ENCODE measurements at regions not wholly inside any gene's neighbourhood (a gene's known extent, or its start where the extent isn't known, plus 50 kb on each side); places are given as distances from the start of the nearest gene placed in this dataset.

GRCh38 chr2:60116161-60116875 lies 437.1 kb downstream of the BCL11A start:
- no peak overlapping the region for H3K4me3 ChIP-seq (ENCODE audit: low read depth, low read length)
- TF ChIP-seq CTCF (IDR thresholded peaks at IDR 0.05; ENCODE audit: low read depth, low read length), result no peak

DNA sequence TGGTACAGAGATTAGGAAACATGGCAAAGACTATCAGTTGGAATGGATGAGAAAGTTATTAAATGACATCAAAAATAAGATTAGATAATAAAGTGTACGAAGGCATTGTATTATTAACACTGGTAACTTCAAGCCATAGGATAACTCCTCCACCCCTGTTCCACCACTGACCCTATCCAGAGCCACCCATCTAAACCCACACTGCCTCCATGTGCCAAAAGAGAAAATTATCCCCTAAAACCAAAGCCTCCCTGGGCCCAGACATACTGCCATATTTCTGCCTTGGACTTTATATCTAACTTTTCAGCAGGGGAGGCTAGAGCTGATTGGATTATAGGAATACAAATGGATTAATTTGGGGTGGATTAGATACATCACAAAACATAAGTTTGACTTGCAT lies 443.7 kb downstream of the BCL11A start:
- no peak for TF ChIP-seq CTCF (IDR thresholded peaks at IDR 0.05; ENCODE audit: low read depth, low read length)
- no peak overlapping the region for H3K4me3 ChIP-seq (ENCODE audit: low read depth, low read length)

DNA sequence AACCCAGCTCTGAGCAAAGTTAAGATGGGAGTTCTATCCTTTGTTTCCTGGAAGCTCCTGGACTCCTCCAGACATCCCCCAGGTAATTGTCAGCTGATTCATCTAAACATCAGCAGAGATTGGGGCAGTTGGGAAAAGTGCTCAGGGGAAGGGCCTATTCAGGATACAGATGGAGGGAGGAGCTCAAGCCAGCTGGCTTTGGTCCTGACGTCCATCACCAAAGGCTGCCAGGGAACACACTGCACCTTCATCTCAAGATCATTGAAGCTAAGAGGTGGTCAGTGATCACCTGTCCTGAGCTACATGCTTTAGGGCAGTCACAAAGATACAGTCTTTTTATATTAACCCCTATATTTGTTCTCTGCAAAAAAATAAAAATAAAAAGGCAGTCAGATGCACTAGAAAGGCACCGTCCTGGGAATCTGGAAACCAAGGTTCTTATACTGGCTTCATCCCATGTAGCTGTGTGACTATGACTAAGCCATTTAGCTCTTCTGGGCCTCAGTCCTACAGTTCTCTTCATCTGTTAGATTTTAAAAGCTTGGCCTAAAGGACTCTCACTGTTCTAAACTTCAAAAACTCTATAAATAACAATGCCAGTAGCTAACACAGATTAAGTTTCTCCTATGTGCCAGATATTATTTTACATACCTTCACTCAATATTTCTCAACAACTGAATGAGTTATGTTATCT lies 446.5 kb downstream of the BCL11A start:
- no peak overlapping the region for H3K4me3 ChIP-seq (ENCODE audit: low read depth, low read length)
- no peak for TF ChIP-seq CTCF (IDR thresholded peaks at IDR 0.05; ENCODE audit: low read depth, low read length)

- no peak overlapping the region for H3K4me3 ChIP-seq (ENCODE audit: low read depth, low read length)
- no peak for TF ChIP-seq CTCF (IDR thresholded peaks at IDR 0.05; ENCODE audit: low read depth, low read length)
These were observed 447.5 kb downstream of the BCL11A start for GRCh38 chr2:60105906-60106305.

DNA sequence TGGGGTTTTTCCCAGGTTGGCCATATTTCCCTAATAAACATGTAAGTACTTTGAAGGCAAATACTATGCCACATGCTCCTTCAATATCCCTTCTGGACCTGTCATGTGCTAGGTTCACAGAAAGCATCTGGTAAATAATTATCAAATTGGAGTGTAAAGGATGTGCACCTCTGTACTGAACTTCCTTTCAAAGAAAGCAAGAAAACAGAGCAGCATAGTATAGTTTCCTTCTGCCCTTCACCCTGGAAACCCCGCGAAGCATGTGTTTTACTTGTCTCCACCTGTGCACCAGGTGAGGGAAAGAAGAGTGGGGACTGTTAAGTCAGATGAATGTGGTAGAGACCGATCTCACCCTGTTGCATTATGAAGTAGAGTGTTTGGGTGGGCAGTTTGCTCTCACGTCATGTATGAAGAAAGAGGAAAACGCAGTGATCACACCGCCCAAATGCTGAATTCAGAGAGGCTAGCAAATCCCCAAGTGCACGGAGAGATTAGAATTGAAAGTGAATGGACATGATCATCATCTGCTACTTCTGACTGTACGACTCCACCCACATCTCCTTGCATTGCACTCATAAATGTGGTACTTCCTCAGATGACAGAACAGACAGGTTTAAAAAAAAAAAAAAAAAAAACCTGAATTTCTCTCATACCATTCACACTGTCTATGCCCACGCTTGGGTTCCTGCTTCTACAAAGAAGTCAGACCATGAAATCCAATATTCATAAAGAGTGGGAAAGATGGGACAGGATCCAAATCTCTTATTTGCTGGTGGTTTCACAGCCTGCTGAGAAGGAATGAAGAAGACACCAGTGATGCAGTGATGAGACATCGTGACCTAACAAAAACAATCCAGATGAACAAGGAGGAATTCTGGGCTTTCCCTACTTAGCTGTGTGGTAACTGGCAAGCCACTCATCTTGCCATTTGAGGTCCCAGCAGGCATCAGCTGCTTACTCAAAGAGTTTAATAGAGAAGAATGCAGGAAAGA lies 448.6 kb downstream of the BCL11A start:
- no peak overlapping the region for H3K4me3 ChIP-seq (ENCODE audit: low read depth, low read length)

DNA sequence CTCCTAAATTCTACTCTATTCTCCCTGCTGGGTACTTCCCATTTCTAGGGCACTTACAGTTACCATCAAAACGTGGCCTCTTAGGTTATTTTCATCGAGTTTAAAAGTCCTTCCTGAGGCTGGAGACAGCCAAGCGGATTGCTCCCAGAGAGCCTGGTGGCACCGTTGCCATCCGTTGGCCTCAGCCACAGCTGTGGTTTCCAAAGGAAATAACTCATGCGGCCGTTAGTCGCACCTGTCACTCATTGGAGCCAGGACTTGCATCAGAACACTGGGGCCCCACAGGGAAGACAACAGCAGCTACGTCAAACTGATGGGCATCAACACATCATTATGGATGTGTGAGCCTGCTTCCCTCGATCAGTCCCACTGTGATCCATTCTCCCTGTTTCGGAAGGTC lies 453.4 kb downstream of the BCL11A start:
- no peak overlapping the region for H3K4me3 ChIP-seq (ENCODE audit: low read depth, low read length)
- TF ChIP-seq CTCF (IDR thresholded peaks at IDR 0.05; ENCODE audit: low read depth, low read length), result no peak

More for the DNA sequence above, 448.6 kb downstream of the BCL11A start:
- no peak for TF ChIP-seq CTCF (IDR thresholded peaks at IDR 0.05; ENCODE audit: low read depth, low read length)

Data from WI38 (cell line).